T1000 (cell line): ENCODE measurements at regions not wholly inside any gene's neighbourhood (a gene's known extent, or its start where the extent isn't known, plus 50 kb on each side); places are given as distances from the start of the nearest gene placed in this dataset.

ENCODE experiments used
- DNase-seq: peaks from one replicate; lab custom pipeline; 2025; ENCODE audit warnings: mixed read lengths; lab: John Stamatoyannopoulos, UW

DNA sequence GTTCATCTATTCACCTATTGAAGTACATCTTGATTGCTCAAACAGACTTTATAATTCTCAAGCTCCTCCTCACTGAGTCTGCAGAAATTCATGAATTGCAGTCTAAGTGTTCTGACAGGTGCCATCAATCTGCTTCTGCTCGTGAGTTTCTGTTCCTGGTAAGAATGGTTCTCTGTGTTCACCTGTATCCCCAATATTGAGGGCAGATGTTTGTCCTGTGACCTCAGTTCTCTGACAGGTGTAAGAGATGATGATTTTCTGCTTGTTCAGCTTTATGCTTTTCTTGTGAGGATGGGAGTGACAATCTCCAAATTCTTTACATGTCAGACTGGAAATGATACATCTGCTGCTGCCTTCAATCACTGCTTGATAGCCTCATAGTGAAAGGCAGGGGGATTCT, 736.9 kb upstream of the COBL start:
- DNase-seq = no peak

DNA sequence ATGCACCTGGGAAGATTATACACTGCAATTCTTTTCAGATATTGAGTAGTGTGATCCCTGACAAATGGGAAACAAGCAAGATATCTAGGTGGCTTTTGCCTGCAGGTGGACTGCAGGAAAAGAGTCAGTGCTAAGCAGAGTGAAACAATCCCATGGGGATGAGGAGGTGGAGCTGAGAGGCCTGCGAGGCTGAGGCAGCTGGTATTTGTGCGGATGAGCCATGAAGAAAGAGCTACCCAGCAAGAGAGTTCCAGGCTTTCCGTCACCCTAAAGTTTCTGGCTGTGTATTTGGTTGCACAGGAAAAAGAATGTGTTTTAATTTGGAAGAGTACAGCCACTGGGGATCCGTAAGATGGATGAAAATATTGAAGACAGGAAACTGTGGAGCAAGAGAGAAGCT, 714.1 kb upstream of the COBL start:
- no peak for DNase-seq

DNA sequence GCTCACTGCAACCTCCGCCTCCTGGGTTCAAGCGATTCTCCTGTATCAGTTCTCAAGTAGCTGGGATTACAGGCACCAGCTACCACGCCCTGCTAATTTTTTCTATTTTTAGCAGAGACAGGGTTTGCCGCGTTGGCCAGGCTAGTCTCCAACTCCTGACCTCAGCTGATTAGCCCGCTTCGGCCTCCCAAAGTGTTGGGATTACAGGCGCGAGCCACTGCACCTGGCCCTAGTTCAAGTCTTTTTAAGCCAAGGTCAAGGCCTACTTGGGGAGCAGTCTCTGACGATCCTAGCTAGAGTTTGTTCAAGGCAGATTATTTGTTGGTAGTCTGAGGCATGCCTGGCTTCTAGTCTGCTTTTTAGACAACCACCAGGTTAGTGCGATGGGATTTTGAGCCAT, 709.5 kb upstream of the COBL start:
- DNase-seq = no peak

DNA sequence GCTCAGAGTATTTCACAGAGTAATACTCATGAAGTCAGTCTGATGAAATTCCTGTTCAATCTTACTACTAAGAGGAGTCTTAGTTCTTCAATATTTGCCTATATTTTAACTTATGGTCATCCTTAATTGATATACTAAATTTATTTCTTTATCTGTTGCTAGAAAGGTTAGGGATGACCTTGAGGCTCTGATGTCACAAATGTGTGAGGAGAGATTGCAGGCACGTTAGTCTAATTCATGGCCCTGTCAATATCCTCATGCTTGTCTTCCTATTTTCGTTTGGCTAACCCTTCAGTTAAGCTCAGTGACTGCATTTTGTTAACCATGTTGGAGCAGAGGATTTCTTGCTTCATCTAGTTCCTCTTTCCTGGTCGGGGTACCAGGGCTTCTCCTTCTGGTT, 704.7 kb upstream of the COBL start:
- DNase-seq = no peak

DNA sequence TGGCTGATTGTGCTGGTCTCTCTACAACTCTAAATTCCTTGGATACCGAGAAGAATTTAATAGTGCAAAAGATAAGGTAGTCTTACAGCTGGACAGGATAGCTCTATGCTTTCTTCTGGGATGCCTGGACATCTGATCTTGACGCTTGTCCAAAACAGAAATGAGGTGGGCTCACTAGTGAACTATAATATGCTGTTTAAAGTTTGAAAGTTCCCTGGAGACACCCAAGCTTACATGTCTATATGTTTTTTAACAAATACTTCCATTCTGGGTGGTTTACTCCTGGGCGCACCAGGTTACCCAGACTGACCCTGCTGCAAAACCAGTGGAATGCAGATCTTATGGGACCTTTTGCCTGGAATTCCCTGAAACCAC, 702.1 kb upstream of the COBL start:
- no peak for DNase-seq

DNA sequence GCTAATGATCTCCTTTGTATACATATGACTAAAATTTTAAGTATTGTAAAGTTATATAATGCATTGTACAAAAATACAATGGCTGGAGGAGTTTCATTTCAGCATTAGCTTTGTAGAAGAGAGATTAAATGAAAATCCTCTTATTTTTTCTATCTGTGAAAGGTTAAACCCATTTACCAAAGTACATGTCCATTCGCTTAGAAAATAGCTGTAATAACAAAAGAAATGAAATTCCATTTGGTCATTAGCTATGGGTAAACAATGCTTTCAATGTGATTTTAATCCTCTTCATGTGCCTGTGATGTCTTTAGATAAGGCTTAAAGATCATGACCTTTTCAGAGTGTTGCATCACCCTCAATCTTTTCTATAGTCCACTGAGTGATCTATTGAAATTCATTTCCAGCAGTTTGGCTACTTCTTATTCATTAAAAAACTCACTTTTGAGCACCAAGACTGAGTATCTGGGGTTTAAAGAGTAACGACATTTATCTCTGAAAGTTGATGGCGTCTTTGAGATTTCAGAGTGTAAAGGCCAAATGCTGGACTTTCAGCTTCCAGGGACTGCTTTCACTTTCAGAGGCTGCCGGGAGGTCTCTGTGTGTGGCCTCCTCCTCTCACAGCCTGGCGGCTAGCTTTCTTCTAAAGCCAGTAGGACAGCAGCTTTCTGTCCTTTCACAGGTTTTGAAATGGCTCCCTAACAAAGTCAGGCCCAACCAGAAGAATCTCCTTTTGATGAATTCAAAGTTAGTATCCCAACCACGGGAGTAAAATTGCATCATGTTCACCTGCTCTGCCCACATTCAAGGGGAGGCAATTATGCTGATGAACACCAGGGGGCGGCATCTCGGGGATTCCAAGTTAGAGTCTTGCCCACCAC, 701.4 kb upstream of the COBL start:
- no peak for DNase-seq

DNA sequence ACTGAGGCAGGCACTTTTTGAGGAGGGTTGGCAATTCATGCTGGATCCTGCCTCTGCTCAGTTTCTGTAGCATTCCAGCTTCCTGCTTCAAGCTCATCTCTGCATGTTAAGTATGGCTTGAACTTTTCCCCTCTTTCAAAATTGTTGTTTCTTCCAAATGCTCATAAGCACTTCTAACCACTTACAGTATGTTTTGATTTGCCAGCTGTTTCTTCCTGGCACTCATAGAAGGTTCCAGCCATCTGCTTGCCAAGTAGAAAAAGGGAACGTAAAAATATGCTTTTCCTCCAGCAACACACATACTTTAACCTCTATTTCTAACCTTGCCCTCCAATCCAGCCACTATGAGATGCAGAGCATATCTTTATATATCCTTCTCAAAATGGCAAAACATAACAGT, 692.6 kb upstream of the COBL start:
- DNase-seq = no peak

DNA sequence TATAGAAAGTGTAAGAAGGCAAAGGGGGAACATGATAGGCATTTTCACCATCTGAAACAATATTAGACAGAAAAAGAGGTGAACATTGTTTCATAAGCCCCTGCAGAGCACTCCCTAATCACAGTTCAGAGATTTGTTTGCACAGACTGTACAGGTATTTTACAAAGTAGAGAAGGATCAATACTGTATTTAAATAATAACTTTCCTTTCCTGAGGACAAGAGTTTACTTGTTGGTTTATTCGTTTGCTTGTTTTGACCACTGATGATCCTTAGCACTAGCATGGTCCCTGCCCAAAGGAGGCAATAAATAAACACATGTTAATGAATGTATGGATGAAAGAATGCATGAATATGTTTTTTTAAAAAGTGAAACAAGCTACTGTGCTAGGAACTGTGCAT, 690.1 kb upstream of the COBL start:
- no peak for DNase-seq

DNA sequence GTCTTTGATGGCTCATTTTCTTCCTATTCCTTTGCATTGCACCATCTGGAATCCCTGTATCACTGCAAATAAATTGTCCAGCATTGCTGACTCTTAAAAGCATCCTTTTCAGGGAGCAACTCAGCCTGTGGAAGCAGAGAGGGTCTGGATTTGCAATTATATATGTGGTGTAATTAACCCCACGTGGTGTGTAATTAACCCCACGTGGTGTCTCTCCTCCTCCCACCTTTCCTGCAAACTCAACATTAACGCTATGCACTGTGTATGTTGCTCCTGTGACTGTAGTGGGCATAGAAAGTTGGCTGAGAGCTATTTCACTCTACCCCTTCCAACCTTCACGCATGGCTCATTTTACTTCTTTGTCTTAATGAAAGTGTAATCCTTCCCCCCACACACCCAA, 689.0 kb upstream of the COBL start:
- DNase-seq = no peak

DNA sequence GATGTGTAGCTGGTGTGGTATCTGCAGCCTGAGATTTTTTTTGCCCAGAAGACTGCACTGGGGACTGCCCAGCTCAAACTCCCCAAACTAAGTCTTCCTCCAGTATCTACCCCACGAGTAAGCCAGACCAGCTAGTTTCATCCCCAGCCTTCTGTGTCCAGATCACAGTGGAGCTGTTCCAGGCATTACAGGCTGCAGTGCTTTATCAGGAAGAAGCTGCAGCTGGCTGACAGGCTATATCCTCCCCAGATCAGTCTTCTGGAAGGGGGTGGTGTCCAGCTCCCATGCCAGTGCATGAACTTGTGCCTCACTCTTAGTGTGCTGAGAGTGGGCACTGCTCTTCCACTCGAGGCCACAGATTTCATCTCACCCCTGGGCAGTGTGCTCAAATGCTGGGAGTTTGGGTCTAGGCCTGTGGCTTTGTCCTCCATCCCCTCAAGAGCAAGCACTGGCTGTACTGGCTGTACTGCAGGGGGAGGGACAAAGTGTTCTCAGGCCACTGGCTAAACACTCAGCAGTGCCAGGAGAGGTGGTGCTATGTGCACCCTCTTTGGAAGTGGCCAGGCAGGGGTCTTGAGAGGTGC, 679.1 kb upstream of the COBL start:
- DNase-seq = no peak

DNA sequence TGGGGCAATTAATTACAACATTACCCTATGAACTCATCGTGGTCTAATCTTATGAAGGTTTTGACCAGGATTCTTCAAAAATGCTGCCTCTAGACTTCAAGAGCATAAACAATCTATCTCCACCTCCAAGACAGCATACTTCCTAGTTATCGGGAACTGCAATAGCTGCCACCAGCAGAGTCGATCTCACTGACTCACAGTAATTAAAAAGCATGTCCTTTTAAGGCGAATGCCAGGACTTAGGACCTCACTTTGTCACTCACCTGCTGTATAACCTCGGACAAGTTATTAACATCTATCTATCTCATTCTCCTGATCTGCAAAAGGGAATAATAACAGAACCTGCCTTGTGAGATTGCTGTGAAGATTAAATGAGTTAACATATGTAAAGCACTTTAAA, 666.0 kb upstream of the COBL start:
- no peak for DNase-seq

DNA sequence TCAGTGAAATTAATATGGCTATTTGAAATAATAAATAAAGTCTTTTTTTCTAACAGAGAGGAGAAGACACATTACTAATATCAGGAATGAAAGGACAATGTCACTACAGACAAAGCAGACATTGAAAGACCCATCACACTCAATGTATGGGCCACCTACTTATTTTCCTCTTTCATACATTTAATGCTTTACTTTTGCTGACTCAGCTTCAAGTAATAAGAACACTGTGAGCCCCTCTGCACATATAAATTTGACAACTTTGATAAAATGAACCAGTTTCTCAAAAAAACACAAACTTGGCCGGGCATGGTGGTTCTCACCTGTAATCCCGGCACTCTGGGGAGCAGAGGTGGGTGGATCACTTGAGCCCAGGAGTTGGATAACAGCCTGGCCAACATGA, 664.2 kb upstream of the COBL start:
- no peak for DNase-seq

DNA sequence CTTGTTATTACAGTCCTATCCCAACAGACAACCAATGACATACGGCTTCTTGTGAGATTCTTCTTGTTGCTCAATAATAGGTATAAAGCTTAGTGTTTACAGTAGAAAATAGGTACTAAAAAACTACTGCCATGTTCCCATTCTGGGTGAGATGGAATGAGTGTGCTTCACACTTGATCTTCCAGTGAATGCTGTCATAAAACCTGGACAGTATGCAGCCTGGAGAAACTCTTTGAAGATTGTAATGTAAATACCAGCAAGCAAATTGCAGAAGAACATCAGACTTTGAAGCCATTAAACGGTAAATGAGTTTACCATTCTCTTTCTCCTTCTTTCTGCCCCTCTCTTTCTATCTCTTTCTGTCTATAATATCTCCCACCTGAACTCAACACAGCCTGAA, 663.7 kb upstream of the COBL start:
- no peak for DNase-seq

DNA sequence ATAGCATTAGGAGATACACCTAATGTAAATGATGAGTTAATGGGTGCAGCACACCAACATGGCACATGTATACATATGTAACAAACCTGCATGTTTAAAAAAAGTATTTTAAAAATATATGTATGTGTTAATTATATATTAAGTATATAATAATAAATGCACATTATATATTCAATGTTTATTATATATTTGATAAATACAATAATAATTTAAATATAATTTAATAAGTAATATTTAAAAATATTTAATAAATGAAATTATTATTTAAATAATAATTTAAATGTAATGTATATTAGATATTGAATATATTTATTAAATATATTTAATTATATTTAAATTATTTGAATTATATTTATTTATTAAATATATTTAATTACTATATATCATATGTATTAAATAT, 661.3 kb upstream of the COBL start:
- no peak for DNase-seq

DNA sequence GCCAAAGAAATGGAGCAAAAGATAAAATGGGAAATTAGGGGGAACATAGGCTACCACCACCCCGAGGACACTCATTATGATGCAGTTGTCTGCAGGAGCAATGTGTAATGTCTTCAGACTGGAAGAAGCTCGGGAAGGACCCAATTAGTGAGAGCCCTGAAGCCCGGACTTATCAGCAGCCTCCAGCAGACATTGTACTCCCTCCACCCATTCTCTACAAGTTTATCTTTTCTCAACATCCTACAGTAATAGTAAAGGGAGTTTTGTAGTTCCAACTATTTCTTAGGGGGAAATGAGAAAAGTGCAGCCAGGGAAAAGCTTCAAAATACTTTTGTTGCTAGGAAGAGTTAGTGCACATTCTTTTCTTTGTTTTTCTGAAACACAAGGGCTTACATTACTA, 657.3 kb upstream of the COBL start:
- no peak for DNase-seq

DNA sequence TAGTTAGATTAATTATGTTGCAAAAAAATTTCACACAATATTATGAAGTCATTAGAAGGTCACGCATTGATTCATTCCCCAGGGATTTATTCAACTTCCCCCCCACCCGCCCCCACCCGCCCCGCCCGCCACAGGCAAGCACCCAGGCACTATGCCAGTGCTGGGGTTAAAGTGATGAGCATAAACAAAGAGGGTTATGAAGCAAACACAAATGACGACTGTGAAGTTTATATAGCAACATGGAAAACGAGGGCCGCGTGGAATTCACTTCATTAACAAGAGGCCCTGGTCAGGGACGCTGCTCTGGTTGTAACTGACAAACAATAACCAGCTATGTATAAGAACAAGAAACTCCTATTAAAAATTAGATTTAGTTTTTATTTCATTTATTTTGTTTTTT, 656.5 kb upstream of the COBL start:
- no peak for DNase-seq

DNA sequence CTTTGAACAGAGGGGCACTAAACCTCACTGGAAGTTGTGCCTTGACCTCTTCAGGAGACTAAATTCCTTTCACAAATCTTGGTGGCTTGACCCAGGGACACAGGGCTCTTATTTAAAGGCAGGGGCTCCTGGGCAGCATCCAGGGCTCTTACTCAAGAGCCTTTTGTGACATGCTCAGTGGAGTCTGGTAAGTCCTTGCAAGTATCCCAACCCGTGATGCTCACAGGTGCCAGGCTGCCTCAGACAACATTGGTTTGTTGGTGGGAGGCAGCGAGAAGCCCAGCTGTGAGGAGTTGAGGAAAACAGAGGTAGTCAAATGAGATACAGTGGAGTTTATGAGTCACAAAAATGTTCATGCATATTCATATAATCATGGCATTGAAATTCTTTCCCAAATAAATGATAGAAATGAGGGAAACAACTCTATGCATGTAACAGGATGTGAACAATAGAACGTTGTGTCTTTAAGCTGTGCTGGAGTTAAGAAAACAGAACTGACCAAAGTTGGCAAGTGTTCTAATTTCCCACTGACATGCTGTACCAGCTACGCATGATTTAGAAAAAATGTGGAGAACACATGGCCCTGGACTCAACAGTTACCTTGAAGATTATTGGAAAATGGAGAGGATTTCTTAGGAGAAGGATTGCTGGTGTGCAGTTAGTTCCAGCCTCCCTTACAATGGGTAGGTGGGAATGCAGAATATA, 654.5 kb upstream of the COBL start:
- DNase-seq = no peak

DNA sequence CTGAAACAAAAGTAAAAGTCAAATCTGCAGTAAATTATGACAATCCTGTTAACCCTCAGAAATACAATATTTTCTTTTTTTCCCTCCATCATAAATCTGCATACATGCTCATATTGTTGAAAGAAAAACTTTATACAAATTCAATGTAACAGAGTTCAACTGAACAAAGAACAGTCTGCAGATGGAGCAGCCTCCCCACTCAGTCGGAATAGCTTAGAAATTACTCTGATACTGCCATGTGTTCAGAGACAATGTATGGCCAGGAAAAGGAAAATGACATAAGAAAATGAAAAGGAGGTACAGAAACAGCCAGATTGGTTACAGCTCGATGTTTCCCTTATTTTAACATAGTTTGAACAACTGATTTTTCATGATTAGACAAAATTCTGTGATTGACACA, 651.9 kb upstream of the COBL start:
- no peak for DNase-seq

DNA sequence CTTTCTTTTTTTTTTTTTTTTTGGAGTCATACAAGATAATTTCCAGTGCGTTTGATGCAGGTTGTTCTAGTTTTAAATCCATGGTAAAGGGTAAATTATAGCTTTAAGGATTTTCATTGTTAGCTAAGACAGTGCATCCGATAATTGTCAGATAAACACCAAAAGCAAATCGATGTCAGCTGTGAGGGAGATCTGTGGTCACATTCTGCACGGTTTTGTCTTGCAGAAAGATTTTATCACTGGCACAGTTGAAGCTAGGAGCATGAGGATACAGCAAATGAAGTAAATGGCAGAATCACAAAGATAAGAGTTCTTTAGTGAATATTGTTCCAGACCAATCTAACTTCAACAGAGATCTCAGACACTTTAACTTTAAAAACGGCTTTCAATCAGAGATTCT, 648.8 kb upstream of the COBL start:
- DNase-seq = no peak

DNA sequence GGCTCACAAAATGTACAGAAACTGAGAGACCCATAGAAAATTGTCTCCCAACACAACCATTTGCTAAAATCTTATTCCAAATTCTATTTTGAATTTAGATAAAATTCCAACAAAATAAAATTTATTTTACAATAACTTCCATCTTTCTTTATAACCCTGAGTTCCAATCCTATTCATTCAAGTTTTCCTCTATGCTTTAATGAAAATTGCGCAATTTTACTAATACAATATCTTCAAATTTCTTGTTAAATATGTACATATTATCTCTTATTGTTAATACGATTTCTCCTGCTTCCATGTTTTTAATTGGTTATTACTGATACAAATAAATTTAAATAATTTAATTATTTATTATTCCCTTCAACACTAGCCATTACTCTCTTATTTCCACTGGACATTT, 645.2 kb upstream of the COBL start:
- DNase-seq = no peak

DNA sequence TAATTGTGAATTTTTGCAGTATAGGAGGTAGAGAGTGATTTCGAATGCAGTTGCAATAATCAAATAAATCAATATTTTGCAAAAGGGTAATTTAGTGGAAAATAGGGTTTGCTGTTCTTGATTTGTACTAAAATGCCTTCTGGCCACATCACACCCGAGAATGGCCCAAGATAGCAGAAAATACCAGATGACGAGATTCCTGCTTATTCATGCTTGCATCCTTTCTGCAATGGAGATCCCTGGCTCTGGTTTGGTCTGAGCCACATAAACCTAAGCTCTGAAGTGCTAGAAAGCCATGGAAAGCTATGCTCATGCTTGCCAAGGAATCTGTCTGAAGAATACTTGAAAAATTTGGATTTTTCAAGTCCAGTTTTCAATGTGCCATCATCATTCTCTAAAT, 634.2 kb upstream of the COBL start:
- DNase-seq = no peak

DNA sequence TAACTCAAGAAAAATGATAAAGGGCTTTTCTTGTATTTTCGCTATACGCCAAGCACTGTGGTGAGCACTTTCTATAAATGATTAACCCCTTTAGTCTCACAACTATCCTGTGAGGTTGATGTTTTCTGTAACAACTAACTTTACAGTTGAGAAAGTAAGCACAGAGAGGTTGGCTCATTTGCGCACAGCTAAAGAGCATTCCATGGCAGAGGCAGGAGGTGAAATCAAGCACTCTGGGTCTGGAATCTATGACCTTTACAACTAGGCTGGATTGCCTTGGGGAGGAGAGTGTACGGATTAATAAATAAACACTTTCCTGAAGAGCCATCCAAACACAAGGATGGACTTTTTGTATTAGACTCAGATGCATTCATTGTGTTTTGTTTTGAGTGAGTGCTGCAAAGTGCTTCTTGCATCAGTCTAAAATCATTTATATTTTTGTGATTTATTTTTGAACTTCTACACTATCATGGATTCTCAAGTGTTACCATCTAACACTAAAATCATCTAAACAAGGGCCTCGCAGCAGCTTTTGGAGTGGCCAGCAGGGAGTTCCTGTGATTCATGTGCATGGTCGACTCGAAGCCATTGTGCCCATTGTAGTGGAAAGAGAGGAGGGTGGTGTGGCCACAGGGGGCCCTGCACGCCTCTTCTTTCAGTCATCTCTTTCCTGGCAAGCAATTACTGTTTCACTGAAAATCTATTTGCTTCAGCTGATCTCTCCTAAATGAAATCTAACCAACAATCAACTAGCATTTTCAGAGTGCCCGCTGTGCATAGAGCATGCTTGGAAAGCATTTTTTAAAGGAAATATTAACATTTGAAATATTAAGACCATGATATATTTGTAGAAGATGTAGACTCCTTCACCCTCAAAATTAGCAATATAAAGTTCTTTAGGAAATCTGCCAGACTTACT, 633.4 kb upstream of the COBL start:
- DNase-seq = no peak
